ENCODE measurements at regions not wholly inside any gene's neighbourhood (a gene's known extent, or its start where the extent isn't known, plus 50 kb on each side); places are given as distances from the start of the nearest gene placed in this dataset.
A peak's percentile ranks its signal among the peaks of the same experiment; 100 is the strongest.
"Not testable (repeated sequence)": the region's sequence is repeated elsewhere in the genome, so short reads cannot be mapped to it uniquely, and the experiment has no call there.

DNA sequence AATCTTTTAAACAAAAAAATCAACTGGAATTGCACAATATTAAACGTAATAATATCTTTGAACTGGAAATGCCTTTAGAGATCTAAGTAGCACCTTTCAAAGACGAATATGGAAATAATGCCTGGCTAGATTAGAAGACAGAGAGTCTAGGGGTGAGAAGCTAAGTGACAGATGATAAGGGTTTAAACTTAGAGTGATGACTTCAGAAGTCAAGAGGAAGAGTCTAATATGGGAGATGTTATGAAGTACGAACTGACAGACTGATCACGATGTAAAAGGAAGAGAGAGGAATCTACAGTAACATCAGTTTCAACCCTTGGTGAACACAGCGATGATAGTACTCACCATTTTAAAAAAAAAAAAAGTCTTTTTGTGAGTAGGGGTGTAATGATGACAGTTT is 57.9 kb downstream of the HINT1 start:
- DNase-seq = no peak

DNA sequence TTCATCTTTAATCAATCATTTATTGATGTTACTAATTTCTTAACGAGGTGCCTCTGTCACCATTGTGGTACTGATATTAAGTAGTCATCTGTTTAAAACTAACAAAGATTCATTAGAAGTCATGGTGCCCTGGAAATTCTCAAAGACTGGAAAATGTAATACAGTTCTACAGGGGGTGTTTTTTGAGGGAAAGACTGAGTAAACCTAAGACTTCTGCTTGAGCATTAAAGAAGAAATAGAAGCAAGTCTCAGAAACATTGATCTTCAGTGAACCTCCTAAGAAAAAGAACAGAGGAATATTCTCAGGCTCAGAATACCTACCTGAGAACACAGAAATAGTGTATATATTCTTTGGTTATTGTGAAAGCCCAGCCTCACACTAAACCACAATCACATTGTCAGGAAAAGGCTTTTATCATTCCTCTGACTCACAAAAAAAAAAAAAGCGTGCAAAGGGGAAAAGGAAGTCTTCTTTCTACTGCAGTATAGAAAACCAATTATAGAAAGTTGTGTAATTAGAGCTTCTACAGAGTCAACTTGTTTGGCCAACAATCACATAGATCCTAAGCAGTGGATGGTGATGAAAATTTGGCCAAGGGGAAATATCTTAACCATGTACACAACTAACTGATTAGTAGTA is 60.8 kb downstream of the HINT1 start:
- no peak for DNase-seq

DNA sequence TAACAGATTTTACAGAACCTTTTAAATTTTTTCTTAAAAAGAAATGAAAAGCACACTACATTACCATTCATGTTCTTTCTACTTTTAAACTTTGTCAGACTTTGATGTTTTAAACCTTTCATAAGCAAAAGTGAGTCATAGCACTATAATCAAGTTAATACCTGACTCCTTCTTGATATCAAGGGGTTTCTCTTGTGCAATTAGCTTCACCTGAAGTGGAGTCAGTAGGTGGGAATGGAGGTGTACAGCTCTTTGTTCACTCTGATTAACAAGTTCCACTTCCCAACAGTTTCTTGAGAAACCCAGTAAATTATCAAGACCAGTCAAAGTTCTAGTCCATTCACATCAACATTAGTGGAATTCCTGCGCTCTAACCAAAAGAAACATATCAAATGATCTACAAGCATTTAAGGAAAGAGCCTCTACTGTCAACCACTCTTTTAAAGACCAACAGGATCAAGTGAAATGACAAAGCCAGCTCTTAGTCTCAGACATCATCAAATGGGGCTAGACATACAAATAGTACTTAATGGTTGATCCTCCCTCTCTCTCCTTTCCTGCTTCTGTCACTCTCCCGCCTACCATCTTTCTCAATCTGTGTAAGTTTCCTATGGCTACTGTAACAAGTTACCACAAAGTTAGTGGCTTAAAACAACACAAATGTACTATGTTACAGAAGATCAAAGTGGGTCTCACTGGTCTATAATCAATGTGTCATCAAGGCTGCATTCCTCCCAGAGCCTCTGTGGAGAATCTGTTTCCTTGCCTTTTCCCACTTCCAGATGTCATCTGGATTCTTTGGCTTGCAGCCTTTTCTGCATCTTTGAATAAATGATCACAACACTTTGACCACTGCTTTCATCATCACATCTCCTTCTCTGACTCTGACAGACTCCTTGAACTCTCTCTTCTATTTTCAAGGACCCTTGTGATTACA is 68.0 kb downstream of the HINT1 start:
- DNase-seq = no peak

DNA sequence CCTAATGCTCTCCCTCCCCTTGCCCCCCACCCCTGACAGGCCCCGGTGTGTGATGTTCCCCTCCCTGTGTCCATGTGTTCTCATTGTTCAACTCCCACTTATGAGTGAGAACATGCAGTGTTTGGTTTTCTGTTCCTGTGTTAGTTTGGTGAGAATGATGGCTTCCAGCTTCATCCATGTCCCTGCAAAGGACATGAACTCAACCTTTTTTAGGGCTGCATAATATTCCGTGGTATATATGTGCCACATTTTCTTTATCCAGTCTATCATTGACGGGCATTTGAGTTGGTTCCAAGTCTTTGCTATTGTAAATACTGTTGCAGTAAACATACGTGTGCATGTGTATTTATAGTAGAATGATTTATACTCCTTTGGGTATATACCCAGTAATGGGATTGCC is 69.5 kb downstream of the HINT1 start:
- not testable (repeated sequence) for DNase-seq

DNA sequence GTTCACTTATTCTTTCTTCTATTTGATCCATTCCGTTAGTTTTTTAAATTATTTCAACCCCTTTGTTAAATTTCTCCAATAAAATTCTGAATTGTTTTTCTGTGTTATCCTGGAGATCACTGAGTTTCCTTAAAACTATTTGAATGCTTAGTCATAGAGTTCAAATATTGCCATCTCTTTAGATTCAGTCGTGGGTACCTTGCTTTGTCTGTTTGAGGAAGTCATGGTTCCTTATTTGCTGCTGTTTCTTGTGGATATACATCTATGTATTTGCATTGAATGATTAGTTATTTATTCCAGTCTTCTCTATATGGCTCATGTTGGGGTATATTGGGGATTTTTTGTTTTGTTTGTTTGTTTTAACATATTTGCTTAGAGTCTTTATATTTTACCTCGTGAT is 80.6 kb downstream of the HINT1 start:
- DNase-seq = no peak

DNA sequence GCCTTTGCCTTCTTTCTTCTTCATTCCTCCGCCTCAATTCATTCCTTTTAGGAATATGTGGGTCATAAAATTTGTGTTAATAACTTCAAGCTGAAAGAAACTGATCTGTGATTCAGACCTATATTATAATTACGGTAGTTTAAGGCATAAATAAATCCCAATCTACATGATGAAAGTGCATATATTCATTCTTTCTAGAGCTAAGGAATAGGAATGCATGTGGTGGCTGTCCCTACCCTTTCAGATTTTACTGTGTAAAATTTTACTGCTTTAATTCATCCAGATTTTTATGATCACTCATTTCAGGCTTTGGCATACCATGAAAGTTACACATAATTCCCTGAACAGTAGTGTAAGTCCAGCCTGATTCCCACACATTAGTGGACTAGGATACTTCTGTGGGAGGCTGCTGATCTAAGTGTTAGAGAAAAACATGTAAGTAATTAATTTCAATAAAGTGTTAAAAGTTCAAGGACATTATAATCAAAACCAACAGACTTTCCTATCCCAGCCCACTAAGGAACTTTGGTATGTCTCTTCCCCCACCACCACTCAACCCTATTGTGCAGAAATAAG is 83.1 kb downstream of the HINT1 start:
- DNase-seq = no peak

DNA sequence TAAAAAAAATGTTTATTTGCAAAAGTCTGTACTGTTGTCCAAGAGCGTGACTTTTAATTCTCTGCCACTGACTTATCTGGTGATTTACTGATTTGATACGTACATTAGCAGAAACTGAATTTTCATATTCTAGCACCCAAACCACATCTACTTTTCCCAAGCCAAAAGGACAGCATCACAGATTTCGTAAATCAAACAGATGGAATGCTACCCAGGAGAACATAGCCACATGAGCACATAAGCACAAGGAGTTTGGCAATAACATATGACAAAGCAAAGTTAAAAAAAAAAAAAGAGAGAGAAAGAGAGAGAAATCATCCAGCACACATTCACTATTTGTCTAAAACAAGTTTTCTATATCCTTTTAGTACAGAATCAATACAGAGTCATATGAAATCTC is 83.7 kb downstream of the HINT1 start:
- DNase-seq = no peak

DNA sequence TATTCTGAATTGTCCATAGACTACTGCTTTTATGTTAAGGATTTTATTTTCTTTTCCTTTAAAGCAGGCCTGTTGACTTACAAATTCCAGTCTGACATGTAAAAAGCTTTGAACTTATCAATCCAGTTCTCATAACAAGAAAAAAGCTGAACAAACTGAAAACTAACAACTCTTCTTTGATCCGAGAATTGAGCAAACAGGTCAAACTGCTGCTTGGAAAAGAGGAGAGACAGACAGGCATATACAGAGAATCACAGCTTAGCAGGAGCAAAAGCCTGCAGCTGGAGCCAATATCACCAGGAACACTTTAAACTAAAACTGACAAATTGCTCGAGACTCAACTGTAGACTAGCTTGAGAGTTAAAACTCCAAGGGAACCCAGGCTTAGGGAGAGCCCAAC is 85.8 kb downstream of the HINT1 start:
- DNase-seq = no peak

DNA sequence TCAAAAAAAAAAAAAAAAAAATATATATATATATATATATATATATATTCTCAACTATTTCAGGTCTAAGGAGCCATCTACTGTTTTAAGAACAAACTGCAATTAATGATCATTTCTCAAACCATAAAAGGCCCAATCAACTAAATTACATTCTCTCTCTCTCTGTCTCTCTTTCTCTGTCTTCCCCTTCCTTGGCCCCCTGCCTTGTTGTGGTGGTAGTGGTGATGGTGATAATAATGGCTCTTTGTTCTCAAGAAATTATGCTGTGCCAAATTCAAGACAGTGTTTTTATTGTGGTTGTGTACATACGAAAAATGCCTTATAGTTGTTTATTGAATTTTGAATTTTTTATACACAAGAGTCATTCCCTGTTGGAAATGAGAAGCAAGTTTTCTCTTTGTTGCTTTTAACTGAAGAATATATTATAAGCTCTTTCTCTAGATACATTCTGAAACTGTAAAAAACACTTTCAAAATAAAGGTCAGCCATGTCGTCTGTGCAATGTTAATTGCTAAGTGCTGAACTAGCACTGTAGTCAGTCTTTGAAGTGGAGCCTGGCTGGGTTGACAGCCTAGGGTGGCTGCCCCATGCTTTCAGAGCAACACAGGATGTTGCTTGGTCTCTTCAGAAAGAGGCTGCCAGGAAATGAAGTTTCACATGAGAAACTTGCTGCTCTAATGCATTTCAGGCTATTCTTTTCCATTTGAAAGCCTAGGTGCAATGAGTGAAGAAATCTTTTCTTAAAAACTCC is 96.0 kb downstream of the HINT1 start:
- DNase-seq = peak in 32 of 51 donors; percentile 0 to 84 (median 26)

DNA sequence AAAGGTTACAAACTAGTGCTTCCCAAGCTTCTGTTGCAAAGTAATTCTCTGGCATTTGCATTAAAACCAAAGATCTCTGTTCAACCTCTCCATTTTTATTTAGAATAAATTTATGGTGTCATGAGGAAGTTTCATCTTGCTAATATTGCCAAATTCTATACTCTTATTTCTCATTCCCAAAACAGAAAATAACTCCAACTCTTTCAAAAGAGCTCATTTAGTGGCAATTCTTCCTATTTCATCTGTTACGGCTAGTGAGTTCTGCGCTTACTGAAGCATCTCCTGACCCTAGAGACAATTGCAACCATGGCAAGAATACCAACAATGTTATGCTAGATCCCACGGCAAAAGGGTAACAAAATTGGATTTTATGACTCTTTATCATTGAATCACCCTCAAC is 97.0 kb downstream of the HINT1 start:
- no peak for DNase-seq

DNA sequence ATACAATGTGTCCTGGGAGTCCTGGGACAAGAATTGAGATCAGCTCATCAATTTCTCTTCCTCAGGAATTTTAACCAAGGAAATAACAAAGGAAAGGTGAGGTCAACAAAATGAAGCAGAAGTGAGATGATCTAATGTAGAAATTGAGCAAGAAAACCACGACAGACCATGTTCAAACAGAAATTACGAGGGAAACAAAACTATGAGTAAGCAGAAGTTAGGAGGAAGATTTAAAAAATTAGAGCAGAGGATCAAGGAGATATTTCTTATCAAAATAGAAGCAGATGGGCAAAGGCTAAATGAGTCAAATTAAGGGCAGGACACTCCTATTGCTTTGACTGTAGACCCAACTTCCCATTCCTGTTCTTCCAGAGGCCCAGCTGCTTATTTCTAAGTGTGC is 97.4 kb downstream of the HINT1 start:
- DNase-seq = no peak

DNA sequence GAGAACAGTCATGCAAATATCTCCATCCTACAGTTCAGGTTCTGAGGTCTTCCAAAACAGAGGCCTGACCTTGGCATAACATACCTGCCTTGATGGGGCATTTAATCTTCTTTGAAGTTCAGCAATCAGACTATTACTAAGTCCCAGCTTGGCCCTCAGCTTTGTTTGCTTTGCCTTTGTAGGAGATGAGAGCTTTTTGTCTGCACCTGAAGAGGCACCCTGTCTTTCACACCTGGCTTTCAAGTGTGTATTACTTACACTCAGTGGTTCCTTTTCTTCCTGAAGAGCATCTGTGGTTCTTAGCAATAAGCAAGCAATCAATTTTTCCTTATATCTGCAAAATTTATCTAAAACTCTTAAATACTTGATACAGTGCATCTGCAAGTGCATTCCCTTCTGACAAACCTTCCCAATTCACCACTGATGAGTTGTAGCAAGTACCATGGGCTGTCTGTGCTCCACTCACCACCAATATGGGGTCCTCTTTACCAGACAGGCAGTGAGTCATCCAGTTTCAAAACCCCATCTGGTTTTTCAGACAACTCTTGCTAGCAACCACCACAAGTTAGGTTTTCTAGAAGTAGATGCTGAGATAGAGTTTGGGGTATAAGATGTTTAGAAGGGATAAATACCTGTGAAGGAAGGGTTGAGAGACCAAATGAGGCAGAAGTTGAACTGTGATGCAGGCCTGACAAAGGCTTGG is 100.2 kb downstream of the HINT1 start:
- no peak for DNase-seq

DNA sequence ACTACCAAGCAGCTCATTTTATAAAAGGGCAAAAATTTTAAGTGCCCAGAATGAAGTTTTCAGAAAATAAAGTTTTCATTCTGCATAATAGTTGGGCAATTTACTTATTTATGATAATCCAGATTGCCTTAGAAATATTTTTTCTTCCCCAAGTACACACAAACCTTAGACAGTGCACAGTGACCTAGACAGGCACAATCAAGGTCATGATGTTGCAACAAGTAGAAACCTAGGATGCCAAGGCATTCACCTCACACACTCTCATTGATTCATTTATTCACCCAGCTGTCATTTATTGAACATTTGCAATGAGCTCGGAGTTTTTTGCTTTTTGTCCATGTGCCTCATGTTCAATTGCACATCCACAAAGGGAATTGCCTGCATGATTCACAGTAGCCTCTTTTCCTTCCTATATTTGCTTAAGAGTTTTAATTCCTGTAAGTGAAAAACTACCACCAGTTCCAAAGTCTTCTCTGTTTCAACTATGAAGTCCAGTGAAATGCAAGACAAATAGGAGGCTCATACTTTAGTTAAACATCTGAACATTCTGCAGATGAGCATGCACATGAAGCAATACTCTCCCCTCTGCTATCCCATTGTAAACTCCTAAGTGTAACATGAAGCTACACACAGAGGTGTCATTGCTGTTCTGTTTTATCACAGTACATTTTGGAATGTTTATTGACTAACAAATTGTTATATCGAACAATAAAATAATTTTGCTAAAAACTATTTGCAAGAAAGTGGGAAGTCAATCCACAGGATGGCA is 122.9 kb downstream of the HINT1 start:
- no peak for DNase-seq

DNA sequence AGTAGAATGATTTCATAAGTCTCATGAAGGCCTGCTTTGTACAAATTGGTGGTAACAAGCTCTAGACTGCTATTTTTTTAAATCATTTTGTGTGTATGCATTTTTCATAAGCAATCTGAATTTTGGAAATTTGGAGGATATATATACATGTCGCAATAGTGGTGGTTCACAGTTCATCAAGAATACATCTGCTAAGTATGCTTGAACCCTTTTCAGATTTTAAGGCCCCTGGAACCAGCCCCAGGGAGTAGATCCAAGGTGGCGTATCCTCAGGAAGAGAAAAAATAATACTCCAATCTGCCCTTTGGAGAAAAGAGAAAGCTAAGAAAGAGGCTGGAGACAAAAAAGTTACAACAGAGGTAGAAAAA is 141.6 kb downstream of the HINT1 start:
- no peak for DNase-seq

DNA sequence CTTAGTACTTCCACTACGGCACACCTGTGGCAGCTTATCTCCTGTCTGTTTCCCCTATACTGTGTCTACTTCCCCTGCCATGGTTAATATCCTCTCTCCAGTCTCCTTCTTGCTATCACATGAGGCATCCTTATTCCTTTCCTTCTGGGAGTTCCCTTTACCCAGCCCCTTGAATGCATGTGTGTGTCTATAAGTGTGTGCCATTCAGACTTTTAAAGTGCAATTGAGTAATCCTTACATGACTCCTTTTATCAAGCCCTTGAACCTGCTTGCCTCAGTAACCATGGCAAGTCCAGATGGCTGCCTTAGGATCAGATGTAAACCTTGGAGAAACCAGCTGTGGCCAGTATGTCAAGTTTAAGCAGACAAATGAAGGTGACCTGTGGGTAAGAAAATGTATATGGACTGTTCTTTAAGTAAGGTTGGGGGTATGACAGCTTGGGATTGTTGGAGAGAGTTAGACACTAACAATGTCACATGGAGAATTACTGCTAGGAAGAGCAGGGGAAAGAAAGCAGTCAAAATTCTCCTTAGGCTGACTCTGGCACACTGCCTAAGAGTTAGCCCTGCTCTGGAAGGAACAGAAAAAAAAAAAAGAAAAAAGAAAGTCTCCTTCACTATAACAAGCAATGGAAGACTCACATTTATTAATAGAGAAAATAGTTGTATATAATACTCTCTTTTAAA is 142.1 kb downstream of the HINT1 start:
- no peak for DNase-seq

DNA sequence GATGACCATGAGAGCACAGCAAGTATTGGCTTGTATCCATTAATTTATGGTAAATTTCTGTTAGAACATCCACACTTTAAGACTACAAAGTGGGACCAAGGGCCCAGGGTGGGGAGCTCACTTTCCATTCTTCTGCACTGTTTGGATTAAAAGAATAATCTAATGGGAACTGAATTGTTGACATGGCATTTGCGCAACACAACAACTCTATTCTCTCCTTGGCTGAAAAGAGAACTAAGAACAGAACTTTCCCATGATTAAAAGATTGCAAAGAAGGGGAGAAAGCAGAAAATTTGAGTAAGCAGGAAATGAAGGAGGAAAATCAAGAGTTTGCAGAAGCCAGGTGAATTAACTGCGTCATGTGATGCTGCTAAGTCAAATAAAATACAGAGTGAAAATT is 143.4 kb downstream of the HINT1 start:
- no peak for DNase-seq

DNA sequence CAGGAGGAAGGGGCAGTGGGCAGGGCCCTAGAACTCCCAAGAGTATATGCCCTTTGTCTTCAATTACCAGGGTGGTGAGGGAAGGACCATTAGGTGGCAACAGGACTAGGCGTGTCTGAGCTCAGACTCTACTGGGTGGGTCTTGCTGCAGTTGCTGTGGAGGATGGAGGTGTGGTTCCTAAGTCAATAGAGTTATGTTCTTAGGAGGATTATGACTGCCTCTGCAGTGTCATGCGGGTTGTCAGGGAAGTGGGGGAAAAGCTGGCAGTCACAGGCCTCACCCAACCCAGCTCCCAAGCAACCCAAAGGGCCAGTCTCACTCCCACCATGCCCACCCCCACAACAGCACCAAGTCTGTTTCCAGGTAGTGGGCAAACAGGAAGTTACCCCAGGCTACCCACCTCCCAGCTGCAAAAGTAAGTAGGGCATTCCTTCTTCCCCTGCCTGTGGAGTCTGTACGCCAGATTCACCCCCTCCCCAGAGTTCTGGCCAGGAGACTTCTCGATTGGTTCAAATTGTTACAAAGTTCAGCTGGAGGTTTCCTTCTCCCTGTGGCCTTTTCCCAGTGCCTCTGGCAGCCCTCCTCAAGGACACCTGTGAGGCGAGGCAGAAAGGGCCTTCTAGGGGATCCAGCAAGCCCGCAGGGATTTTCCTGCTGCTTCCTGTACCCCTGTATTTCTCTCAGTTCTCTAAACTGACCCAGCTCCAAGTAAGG is 145.3 kb downstream of the HINT1 start:
- DNase-seq = no peak

DNA sequence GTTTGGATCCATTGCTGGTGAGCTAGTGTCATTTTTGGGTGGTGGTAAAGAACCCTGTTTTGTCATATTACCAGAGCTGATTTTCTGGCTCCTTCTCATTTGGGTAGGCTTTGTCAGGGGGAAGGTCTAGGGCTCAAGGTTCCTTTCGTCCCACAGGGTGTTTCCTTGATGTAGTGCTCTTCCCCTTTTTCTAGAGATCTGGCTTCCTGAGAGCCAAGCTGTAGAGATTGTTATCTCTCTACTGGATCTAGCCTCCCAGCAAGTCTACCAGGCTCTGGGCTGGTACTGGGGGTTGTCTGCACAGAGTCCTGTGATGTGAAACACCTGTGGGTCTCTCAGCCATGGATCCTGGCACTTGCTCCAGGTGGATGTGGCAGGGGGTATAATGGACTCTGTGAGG is 145.9 kb downstream of the HINT1 start:
- DNase-seq = no peak

DNA sequence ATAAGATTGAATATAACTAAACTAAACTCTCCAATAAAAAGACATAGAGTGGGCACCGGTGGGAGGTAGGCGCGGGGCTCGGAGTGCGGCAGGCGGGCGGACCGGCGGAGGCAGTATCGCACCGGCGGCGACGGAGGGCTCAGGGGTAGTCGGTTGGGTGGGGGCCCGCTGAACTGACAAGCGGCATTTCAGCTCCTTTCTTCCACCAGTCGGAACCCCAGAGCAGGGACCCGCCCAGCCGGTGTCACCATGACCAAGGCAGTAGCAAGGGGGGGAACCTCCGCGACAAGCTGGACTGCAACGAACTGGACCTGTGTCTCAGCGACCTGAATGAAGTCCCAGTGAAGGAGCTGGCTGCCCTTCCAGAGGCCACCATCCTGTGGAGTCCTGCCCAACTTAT is 156.7 kb downstream of the HINT1 start:
- DNase-seq = no peak

Data from hypothalamus (tissue), 51 donors.